ENCODE measurements at regions not wholly inside any gene's neighbourhood (a gene's known extent, or its start where the extent isn't known, plus 50 kb on each side); places are given as distances from the start of the nearest gene placed in this dataset.

- TF ChIP-seq POLR2A (IDR thresholded peaks at IDR 0.05) (no peak), CTCF (IDR thresholded peaks at IDR 0.05) (no peak), POLR2AphosphoS5 (IDR thresholded peaks at IDR 0.05; ENCODE audit: insufficient read depth in 1 of 2, low read depth in 1 of 2) (no peak)
These were observed 236.2 kb upstream of the THBS1 start for GRCh38 chr15:39344662-39345141.

Measured in vagina (tissue), 2 donors.